ENCODE measurements at regions not wholly inside any gene's neighbourhood (a gene's known extent, or its start where the extent isn't known, plus 50 kb on each side); places are given as distances from the start of the nearest gene placed in this dataset.

GRCh38 chr5:68793993-68794392, 299.8 kb upstream of the SLC30A5 start:
- intact Hi-C loops (cut with DNase I; ENCODE audit: low total_unique reads), result no loop called here

GRCh38 chr5:68795190-68795589, 298.6 kb upstream of the SLC30A5 start:
- TF ChIP-seq CTCF (IDR thresholded peaks at IDR 0.05), result no peak
- intact Hi-C loops (cut with DNase I; ENCODE audit: low total_unique reads), result no loop called here
- Histone ChIP-seq H3K36me3 (no peaks in the 10 kb centered on the region), H3K27ac (no peak overlapping the region), H3K9me3 (peaks cover 0 to 8% (median 0%) of the 10 kb centered on the region in 3 donors), H3K27me3 (no peaks in the 10 kb centered on the region), H3K4me3 (no peak overlapping the region), H3K4me1 (peaks cover 0 to 14% (median 4%) of the 10 kb centered on the region in 4 donors)
- DNase-seq, result no peak

More at GRCh38 chr5:68793993-68794392, 299.8 kb upstream of the SLC30A5 start:
- peaks cover 0 to 8% (median 0%) of the 10 kb centered on the region in 3 donors for H3K9me3 ChIP-seq
- no peaks in the 10 kb centered on the region for H3K36me3 ChIP-seq
- no peaks in the 10 kb centered on the region for H3K27me3 ChIP-seq
- peaks cover 0 to 14% (median 4%) of the 10 kb centered on the region in 4 donors for H3K4me1 ChIP-seq
- H3K4me3 ChIP-seq, result no peak overlapping the region
- no peak for DNase-seq
- H3K27ac ChIP-seq, result no peak overlapping the region
- no peak for TF ChIP-seq CTCF (IDR thresholded peaks at IDR 0.05)

- no peak for DNase-seq
- no peak for TF ChIP-seq CTCF (IDR thresholded peaks at IDR 0.05)
Measured at GRCh38 chr5:68798877-68799843, 294.7 kb upstream of the SLC30A5 start.

GRCh38 chr5:68802430-68802829, 291.4 kb upstream of the SLC30A5 start:
- H3K4me3 ChIP-seq, result no peak overlapping the region
- H3K27ac ChIP-seq, result no peak overlapping the region
- intact Hi-C loops (cut with DNase I; ENCODE audit: low total_unique reads), result no loop called here
- no peaks in the 10 kb centered on the region for H3K27me3 ChIP-seq
- H3K9me3 ChIP-seq, result peaks cover 0 to 9% (median 4%) of the 10 kb centered on the region in 3 donors
- no peak for DNase-seq
- no peaks in the 10 kb centered on the region for H3K4me1 ChIP-seq
- TF ChIP-seq CTCF (IDR thresholded peaks at IDR 0.05), result no peak
- H3K36me3 ChIP-seq, result no peaks in the 10 kb centered on the region

More at GRCh38 chr5:68798877-68799843, 294.7 kb upstream of the SLC30A5 start:
- peaks cover 0 to 4% (median 0%) of the 10 kb centered on the region in 3 donors for H3K9me3 ChIP-seq
- intact Hi-C loops (cut with DNase I; ENCODE audit: low total_unique reads), result no loop called here
- no peaks in the 10 kb centered on the region for H3K27me3 ChIP-seq
- no peak overlapping the region for H3K4me3 ChIP-seq
- H3K27ac ChIP-seq, result no peak overlapping the region
- H3K4me1 ChIP-seq, result peaks cover 0 to 13% (median 3%) of the 10 kb centered on the region in 4 donors
- H3K36me3 ChIP-seq, result no peaks in the 10 kb centered on the region

- TF ChIP-seq CTCF (IDR thresholded peaks at IDR 0.05), result no peak
- Histone ChIP-seq H3K9me3 (peaks cover 0 to 9% (median 4%) of the 10 kb centered on the region in 3 donors), H3K4me1 (no peaks in the 10 kb centered on the region), H3K27me3 (no peaks in the 10 kb centered on the region), H3K36me3 (no peaks in the 10 kb centered on the region), H3K27ac (no peak overlapping the region), H3K4me3 (no peak overlapping the region)
- intact Hi-C loops (cut with DNase I; ENCODE audit: low total_unique reads), result no loop called here
- DNase-seq, result no peak
Measured at GRCh38 chr5:68803881-68804319, 289.9 kb upstream of the SLC30A5 start.
